Astrocyte of the cerebellum (primary cell): ENCODE measurements at regions not wholly inside any gene's neighbourhood (a gene's known extent, or its start where the extent isn't known, plus 50 kb on each side); places are given as distances from the start of the nearest gene placed in this dataset.

Source experiments
- DNase-seq: peaks from one replicate; pipeline ENCODE4 v3.0.0-alpha.2; 2011; ENCODE audit warnings: low read depth
- H3K4me3 ChIP-seq: 2 replicates; pipeline ENCODE4 v1.5.1; 2011; ENCODE audit warnings: mild to moderate bottlenecking, low read depth, low read length, moderate library complexity
- CTCF ChIP-seq: IDR thresholded peaks from 2 replicates; pipeline ENCODE4 v1.5.1; 2012; ENCODE audit warnings: low read length, low read depth, moderate library complexity, mild to moderate bottlenecking; ENCODE audit errors: missing control alignments
- in situ Hi-C: cut with HindIII; loops from 2 replicates; pipeline ENCODE4 v1.10.0; 2017; ENCODE audit warnings: low sequenced_read_pairs

DNA sequence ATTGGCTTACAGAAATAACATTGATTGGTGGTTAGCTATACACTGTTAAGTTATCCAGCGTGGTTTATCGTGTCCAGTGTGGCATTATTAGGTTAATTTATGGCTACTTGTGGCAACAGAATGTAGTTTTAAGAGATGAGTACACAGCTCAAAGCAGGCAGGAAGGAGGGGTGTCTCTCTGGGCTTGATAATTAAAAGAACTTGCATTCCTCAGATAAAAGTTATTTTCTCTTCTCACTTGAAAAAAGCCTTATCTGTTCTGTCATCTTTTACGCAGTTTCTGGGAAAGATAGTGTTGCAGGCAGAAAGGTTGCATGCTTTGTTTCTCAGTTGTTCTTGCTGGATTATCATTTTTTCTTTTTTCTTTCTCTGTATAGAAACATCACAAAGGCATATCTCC lies 154.4 kb upstream of the COL3A1 start:
- in situ Hi-C loops: no loop called here
- no peak for TF ChIP-seq CTCF
- DNase-seq: no peak
- no peak overlapping the region for H3K4me3 ChIP-seq

GRCh38 chr2:188820576-188820975 lies 153.6 kb upstream of the COL3A1 start:
- no peak for DNase-seq
- H3K4me3 ChIP-seq: no peak overlapping the region
- no peak for TF ChIP-seq CTCF
- in situ Hi-C loops: no loop called here

- no peak for TF ChIP-seq CTCF
- DNase-seq: no peak
- no peak overlapping the region for H3K4me3 ChIP-seq
- in situ Hi-C loops: no loop called here
These were observed 150.0 kb upstream of the COL3A1 start for GRCh38 chr2:188824125-188824524.

DNA sequence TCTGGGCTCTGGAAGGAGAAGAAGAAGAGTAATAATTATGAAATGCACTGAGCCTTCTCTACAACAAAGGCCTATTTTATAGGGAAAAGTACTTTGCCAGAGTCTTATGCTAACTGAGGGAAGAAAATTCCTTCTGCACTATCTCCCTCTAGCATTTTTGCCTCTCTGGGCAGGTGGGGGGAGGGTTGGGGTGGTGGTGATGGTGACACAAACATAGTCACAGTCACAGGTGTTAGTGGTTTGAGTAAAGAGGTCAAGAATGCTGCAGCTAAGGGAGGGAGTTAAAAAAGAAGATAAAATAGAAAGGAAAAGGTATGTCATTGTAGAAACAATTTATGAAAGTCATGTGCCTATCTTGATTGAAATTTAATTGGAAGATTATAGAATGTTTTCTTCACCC lies 140.8 kb upstream of the COL3A1 start:
- no peak for TF ChIP-seq CTCF
- no peak for DNase-seq
- in situ Hi-C loops: no loop called here
- no peak overlapping the region for H3K4me3 ChIP-seq

DNA sequence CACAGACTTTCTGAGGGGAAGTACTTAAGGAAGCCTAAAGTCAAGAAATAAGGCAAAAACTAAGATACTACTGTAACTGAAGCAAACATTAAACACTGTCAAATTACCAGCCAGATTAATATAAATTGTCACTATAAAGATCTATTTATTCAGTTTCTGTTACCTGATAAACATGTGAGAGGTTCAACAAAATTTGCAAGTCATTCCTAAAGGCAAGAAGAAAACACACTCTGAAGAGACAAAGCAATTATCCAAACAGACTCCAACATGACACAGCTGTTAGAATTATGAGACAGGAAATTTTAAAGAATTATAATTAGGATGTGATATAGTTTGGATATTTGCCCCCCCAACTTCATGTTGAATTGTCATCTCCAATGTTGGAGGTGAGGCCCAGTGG lies 140.4 kb upstream of the COL3A1 start:
- no peak for DNase-seq
- in situ Hi-C loops: no loop called here
- no peak for TF ChIP-seq CTCF
- H3K4me3 ChIP-seq: no peak overlapping the region

GRCh38 chr2:188835006-188835405 lies 139.2 kb upstream of the COL3A1 start:
- DNase-seq: no peak
- TF ChIP-seq CTCF: no peak
- H3K4me3 ChIP-seq: no peak overlapping the region
- in situ Hi-C loops: no loop called here

- in situ Hi-C loops: no loop called here
- TF ChIP-seq CTCF: no peak
- H3K4me3 ChIP-seq: no peak overlapping the region
- DNase-seq: no peak
These were observed 138.4 kb upstream of the COL3A1 start for GRCh38 chr2:188835821-188836220.
